Astrocyte of the spinal cord (primary cell): ENCODE measurements at regions not wholly inside any gene's neighbourhood (a gene's known extent, or its start where the extent isn't known, plus 50 kb on each side); places are given as distances from the start of the nearest gene placed in this dataset.

Experiments used
- DNase-seq: peaks from one replicate; pipeline ENCODE4 v3.0.0; 2011; ENCODE audit warnings: low read depth, low spot score
- H3K4me3 ChIP-seq: 2 replicates; pipeline ENCODE4 v1.5.1; 2011; ENCODE audit warnings: low read depth, mild to moderate bottlenecking, low read length, moderate library complexity
- in situ Hi-C: cut with HindIII; loops from 2 replicates; pipeline ENCODE4 v1.10.0; 2017; ENCODE audit warnings: low sequenced_read_pairs
- TF ChIP-seq, protein P1 (sequence below): IDR thresholded peaks from 2 replicates; pipeline ENCODE4 v1.5.1; 2012; ENCODE audit warnings: low read depth, mild to moderate bottlenecking, low read length, inconsistent platforms

DNA sequence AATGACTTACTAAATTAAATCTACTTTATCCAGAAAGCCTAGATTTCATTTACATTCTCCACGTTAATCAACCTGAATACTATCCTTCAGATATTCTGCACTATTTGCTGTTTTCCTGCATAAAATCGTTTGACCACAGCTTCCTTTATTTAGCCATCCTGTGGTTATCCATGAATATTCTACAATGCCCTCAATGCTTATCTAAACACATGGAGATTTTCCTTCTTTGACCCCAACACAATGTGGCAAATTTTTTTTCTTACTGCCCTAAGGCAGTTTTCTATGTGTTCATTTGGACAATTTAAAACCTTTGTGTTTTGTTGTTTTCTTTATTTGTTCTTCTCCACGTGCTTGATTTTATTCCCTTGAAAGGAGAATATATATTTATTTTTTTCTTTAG is 495.5 kb upstream of the ROBO1 start:
- DNase-seq = peak; percentile 55
- TF ChIP-seq, protein P1, sequence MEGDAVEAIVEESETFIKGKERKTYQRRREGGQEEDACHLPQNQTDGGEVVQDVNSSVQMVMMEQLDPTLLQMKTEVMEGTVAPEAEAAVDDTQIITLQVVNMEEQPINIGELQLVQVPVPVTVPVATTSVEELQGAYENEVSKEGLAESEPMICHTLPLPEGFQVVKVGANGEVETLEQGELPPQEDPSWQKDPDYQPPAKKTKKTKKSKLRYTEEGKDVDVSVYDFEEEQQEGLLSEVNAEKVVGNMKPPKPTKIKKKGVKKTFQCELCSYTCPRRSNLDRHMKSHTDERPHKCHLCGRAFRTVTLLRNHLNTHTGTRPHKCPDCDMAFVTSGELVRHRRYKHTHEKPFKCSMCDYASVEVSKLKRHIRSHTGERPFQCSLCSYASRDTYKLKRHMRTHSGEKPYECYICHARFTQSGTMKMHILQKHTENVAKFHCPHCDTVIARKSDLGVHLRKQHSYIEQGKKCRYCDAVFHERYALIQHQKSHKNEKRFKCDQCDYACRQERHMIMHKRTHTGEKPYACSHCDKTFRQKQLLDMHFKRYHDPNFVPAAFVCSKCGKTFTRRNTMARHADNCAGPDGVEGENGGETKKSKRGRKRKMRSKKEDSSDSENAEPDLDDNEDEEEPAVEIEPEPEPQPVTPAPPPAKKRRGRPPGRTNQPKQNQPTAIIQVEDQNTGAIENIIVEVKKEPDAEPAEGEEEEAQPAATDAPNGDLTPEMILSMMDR = no peak
- no peak overlapping the region for H3K4me3 ChIP-seq
- in situ Hi-C loops = no loop called here

DNA sequence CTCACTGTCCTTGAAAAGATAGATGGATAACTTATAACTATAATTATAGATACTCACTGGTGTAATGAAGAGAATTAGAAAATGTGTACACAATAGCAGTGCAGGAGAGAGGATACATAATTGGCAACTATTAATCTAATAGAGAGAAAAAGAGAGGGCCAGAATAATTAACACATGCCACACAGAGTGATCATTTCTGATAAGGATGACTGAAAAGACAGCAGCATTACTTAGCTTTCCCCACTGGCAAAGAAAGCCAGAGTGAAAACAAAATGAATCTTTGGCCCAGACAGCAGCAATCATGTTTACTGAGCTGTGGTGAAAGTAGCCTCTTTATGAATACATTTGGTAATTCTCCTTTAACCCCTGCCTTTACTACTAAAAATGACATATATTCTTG is 493.3 kb upstream of the ROBO1 start:
- no peak overlapping the region for H3K4me3 ChIP-seq
- no peak for DNase-seq
- TF ChIP-seq, protein P1 = no peak
- in situ Hi-C loops = no loop called here

DNA sequence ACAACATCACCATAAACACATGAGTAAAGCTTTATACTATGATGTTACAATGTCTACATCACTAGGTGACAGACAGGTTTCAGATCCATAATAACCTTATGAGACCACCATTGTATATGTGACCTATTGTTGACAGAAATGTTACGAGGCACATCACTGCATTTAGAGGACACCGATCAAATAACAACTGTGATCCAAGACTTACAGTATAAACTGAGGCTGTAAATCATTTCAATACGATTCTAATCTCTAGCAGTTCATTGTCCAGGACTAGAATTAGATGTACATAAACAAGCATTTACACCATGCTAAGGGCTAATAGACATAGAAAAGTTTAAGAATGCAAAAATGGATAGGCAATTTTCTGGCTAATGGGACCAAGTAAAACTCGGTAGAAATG is 491.9 kb upstream of the ROBO1 start:
- no peak for DNase-seq
- in situ Hi-C loops = no loop called here
- TF ChIP-seq, protein P1 = no peak
- H3K4me3 ChIP-seq = no peak overlapping the region

DNA sequence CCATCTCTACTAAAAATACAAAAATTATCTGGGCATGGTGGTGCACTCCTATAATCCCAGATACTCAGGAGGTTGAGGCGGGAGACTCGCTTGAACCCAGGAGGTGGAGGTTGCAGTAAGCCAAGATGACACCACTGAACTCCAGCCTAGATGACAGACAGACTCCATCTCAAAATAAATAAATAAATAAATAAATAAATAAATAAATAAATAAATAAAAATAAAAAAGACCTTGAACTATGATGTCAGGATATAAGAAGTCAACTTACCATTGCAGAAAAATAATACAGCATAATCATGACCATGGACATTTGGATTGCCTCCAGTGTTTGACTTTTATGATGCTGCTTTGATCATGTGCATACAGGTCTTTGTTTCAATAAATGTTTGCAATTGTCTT is 484.3 kb upstream of the ROBO1 start:
- TF ChIP-seq, protein P1 = no peak
- in situ Hi-C loops = no loop called here
- DNase-seq = no peak
- no peak overlapping the region for H3K4me3 ChIP-seq

DNA sequence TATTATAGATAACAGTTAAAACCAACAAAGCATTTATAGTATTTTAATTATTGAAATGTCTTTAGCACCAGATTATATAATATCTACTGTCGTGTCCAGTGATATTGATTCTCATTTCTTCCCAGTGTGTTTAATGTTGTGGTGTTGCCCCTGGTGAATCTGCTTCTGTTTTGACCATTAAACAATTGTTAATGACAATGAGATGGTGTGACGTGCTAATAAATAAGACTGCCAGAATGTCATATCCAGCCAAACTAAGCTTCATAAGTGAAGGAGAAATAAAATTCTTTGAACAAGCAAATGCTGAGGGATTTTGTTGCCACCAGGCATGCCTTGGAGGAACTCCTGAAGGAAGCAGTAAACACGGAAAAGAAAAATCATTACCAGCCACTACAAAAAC is 480.0 kb upstream of the ROBO1 start:
- no peak overlapping the region for H3K4me3 ChIP-seq
- in situ Hi-C loops = no loop called here
- no peak for DNase-seq
- TF ChIP-seq, protein P1 = no peak

DNA sequence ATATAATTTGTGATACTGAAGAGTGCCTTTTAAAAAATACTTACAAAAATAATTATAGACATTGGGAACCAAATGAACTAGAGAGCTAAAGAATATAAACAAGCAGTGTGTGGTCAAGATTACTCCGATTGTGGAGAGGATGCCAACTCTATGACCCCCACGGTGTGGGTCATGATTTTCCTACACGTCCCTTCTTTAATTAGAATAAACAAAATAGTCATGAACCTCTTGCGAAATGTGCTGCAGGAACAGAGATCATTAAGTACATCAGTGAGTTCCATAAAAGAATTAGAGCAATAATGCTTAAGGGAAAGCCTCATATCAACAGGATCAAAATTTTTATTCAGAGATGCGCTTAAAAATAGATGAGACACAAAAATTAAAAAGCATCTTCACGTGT is 476.6 kb upstream of the ROBO1 start:
- in situ Hi-C loops = no loop called here
- H3K4me3 ChIP-seq = no peak overlapping the region
- peak; percentile 65 for DNase-seq
- TF ChIP-seq, protein P1 = no peak

DNA sequence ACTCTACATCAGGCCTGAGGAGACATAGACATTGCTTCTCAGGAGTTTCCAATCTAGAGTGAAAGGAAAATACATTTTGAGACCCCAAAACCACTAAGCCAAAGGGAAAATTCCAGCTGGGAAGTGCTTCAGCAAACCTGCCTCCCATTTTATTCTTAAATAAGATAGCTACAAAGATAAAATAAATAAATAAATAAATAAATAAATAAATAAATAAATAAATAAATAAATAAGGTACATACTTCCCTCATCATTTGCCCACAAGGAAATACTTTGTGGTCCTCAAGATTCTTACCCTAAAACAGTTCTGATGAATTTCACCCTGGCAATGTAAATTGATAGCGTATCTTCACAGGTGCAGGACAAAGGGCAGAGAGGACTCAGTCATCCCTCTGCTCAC is 474.0 kb upstream of the ROBO1 start:
- in situ Hi-C loops = no loop called here
- TF ChIP-seq, protein P1 = no peak
- DNase-seq = no peak

More for the DNA sequence above, 474.0 kb upstream of the ROBO1 start:
- H3K4me3 ChIP-seq = no peak overlapping the region
